AG09319 (cell line): ENCODE measurements at regions not wholly inside any gene's neighbourhood (a gene's known extent, or its start where the extent isn't known, plus 50 kb on each side); places are given as distances from the start of the nearest gene placed in this dataset.

Experiments
- DNase-seq: peaks from one replicate; pipeline ENCODE4 v3.0.0-alpha.2; 2010; ENCODE audit warnings: low read depth; ENCODE audit errors: extremely low read depth
- CTCF ChIP-seq: IDR thresholded peaks from 2 replicates; pipeline ENCODE4 v1.5.1; 2011; ENCODE audit warnings: low read depth, mild to moderate bottlenecking, inconsistent platforms, low read length, moderate library complexity

GRCh38 chr2:890214-890613 lies 60.4 kb upstream of the SNTG2 start:
- DNase-seq, result no peak
- no peak for TF ChIP-seq CTCF

GRCh38 chr2:888906-889566 lies 61.6 kb upstream of the SNTG2 start:
- DNase-seq, result no peak
- no peak for TF ChIP-seq CTCF

- peak; percentile 14 for DNase-seq
- TF ChIP-seq CTCF, result no peak
Measured at GRCh38 chr2:888211-888801, 62.3 kb upstream of the SNTG2 start.

GRCh38 chr2:887639-888038 lies 63.0 kb upstream of the SNTG2 start:
- DNase-seq, result no peak
- TF ChIP-seq CTCF, result no peak

GRCh38 chr2:886072-887022 lies 64.3 kb upstream of the SNTG2 start:
- DNase-seq, result no peak
- TF ChIP-seq CTCF, result no peak

- DNase-seq, result no peak
- TF ChIP-seq CTCF, result no peak
Measured at GRCh38 chr2:885230-886071, 65.2 kb upstream of the SNTG2 start.
